Midbrain (tissue), 1 donor: ENCODE measurements at regions not wholly inside any gene's neighbourhood (a gene's known extent, or its start where the extent isn't known, plus 50 kb on each side); places are given as distances from the start of the nearest gene placed in this dataset.
"Not testable (repeated sequence)": the region's sequence is repeated elsewhere in the genome, so short reads cannot be mapped to it uniquely, and the experiment has no call there.

Experiments
- DNase-seq: peaks from one replicate; lab custom pipeline; 2025; lab: John Stamatoyannopoulos, UW

- no peak for DNase-seq
Observed at GRCh38 chr3:25153136-25153535, 274.9 kb upstream of the RARB start.

GRCh38 chr3:25153561-25153960 lies 274.5 kb upstream of the RARB start:
- no peak for DNase-seq

- peak; percentile 5 for DNase-seq
Observed at GRCh38 chr3:25155652-25156471, 272.2 kb upstream of the RARB start.

GRCh38 chr3:25156626-25157025 lies 271.4 kb upstream of the RARB start:
- no peak for DNase-seq

- DNase-seq = no peak
Observed at GRCh38 chr3:25165306-25165705, 262.8 kb upstream of the RARB start.

- DNase-seq = no peak
Observed at GRCh38 chr3:25166016-25166415, 262.0 kb upstream of the RARB start.

- no peak for DNase-seq
Observed at GRCh38 chr3:25169151-25169550, 258.9 kb upstream of the RARB start.

- no peak for DNase-seq
Observed at GRCh38 chr3:25170021-25170420, 258.0 kb upstream of the RARB start.

GRCh38 chr3:25171118-25171807 lies 256.8 kb upstream of the RARB start:
- no peak for DNase-seq

GRCh38 chr3:25171897-25172296 lies 256.2 kb upstream of the RARB start:
- no peak for DNase-seq

- DNase-seq = no peak
Observed at GRCh38 chr3:25173606-25174005, 254.5 kb upstream of the RARB start.

GRCh38 chr3:25174251-25174650 lies 253.8 kb upstream of the RARB start:
- no peak for DNase-seq

- no peak for DNase-seq
Observed at GRCh38 chr3:25177041-25177440, 251.0 kb upstream of the RARB start.

GRCh38 chr3:25178672-25179071 lies 249.4 kb upstream of the RARB start:
- DNase-seq = no peak

GRCh38 chr3:25181096-25181495 lies 247.0 kb upstream of the RARB start:
- DNase-seq = no peak

GRCh38 chr3:25182794-25183193 lies 245.3 kb upstream of the RARB start:
- DNase-seq = no peak

GRCh38 chr3:25184641-25185250 lies 243.3 kb upstream of the RARB start:
- no peak for DNase-seq

- DNase-seq = no peak
Observed at GRCh38 chr3:25191673-25192072, 236.4 kb upstream of the RARB start.

- not testable (repeated sequence) for DNase-seq
Observed at GRCh38 chr3:25199567-25199966, 228.5 kb upstream of the RARB start.

GRCh38 chr3:25212736-25213135 lies 215.3 kb upstream of the RARB start:
- no peak for DNase-seq

- DNase-seq = no peak
Observed at GRCh38 chr3:25214034-25214433, 214.0 kb upstream of the RARB start.

GRCh38 chr3:25218362-25218761 lies 209.7 kb upstream of the RARB start:
- DNase-seq = no peak

- no peak for DNase-seq
Observed at GRCh38 chr3:25226747-25227146, 201.3 kb upstream of the RARB start.
